ENCODE measurements at regions not wholly inside any gene's neighbourhood (a gene's known extent, or its start where the extent isn't known, plus 50 kb on each side); places are given as distances from the start of the nearest gene placed in this dataset.

GRCh38 chr13:64639206-64639605 lies 2590.9 kb downstream of the PCDH9 start:
- Histone ChIP-seq H3K27me3 (ENCODE audit: control insufficient read depth, insufficient read depth, low read length) (no peaks in the 10 kb centered on the region), H3K4me3 (ENCODE audit: low read depth, low read length) (no peak overlapping the region), H3K36me3 (ENCODE audit: control insufficient read depth, insufficient read depth, low read length) (no peaks in the 10 kb centered on the region)
- DNase-seq (ENCODE audit: low read depth), result peak; percentile 46
- no peak for FAIRE-seq
- TF ChIP-seq, protein P1, sequence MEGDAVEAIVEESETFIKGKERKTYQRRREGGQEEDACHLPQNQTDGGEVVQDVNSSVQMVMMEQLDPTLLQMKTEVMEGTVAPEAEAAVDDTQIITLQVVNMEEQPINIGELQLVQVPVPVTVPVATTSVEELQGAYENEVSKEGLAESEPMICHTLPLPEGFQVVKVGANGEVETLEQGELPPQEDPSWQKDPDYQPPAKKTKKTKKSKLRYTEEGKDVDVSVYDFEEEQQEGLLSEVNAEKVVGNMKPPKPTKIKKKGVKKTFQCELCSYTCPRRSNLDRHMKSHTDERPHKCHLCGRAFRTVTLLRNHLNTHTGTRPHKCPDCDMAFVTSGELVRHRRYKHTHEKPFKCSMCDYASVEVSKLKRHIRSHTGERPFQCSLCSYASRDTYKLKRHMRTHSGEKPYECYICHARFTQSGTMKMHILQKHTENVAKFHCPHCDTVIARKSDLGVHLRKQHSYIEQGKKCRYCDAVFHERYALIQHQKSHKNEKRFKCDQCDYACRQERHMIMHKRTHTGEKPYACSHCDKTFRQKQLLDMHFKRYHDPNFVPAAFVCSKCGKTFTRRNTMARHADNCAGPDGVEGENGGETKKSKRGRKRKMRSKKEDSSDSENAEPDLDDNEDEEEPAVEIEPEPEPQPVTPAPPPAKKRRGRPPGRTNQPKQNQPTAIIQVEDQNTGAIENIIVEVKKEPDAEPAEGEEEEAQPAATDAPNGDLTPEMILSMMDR (IDR thresholded peaks at IDR 0.05; ENCODE audit: insufficient read depth, low read length, severe bottlenecking), result no peak

- no peaks in the 10 kb centered on the region for H3K36me3 ChIP-seq (ENCODE audit: control insufficient read depth, insufficient read depth, low read length)
- H3K4me3 ChIP-seq (ENCODE audit: low read depth, low read length), result no peak overlapping the region
- no peaks in the 10 kb centered on the region for H3K27me3 ChIP-seq (ENCODE audit: control insufficient read depth, insufficient read depth, low read length)
- DNase-seq (ENCODE audit: low read depth), result peak; percentile 28
- TF ChIP-seq, protein P1 (IDR thresholded peaks at IDR 0.05; ENCODE audit: insufficient read depth, low read length, severe bottlenecking), result no peak
- FAIRE-seq, result no peak
Observed at GRCh38 chr13:64633948-64634347, 2596.2 kb downstream of the PCDH9 start.

- H3K36me3 ChIP-seq (ENCODE audit: control insufficient read depth, insufficient read depth, low read length), result no peaks in the 10 kb centered on the region
- no peak overlapping the region for H3K4me3 ChIP-seq (ENCODE audit: low read depth, low read length)
- FAIRE-seq (no peak), DNase-seq (ENCODE audit: low read depth) (no peak)
- TF ChIP-seq, protein P1 (IDR thresholded peaks at IDR 0.05; ENCODE audit: insufficient read depth, low read length, severe bottlenecking), result no peak
- no peaks in the 10 kb centered on the region for H3K27me3 ChIP-seq (ENCODE audit: control insufficient read depth, insufficient read depth, low read length)
Observed at GRCh38 chr13:64627654-64628053, 2602.5 kb downstream of the PCDH9 start.

DNA sequence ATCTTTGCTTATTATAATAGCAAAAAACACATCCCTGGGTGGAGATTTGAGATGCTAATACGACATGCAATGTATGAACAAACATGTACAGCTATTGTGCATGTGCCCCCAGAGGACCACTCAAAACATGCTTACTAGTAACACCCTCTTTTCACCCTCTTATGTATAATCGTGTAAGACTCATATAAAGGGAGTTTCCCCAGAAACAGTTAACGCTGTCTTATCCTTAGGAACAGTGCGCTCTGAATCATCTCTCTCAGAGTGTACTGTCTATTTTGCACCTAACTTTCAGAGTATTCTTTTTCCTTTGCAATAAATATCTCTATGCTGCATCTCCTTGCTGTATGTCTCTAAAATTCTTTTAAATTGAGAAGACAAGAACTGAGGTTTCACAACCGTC lies 2604.0 kb downstream of the PCDH9 start:
- Histone ChIP-seq H3K27me3 (ENCODE audit: control insufficient read depth, insufficient read depth, low read length) (no peaks in the 10 kb centered on the region), H3K36me3 (ENCODE audit: control insufficient read depth, insufficient read depth, low read length) (no peaks in the 10 kb centered on the region), H3K4me3 (ENCODE audit: low read depth, low read length) (no peak overlapping the region)
- DNase-seq (ENCODE audit: low read depth), result no peak
- TF ChIP-seq, protein P1 (IDR thresholded peaks at IDR 0.05; ENCODE audit: insufficient read depth, low read length, severe bottlenecking), result no peak
- no peak for FAIRE-seq

- TF ChIP-seq, protein P1 (IDR thresholded peaks at IDR 0.05; ENCODE audit: insufficient read depth, low read length, severe bottlenecking), result no peak
- no peak overlapping the region for H3K4me3 ChIP-seq (ENCODE audit: low read depth, low read length)
- FAIRE-seq, result no peak
- no peak for DNase-seq (ENCODE audit: low read depth)
- no peaks in the 10 kb centered on the region for H3K36me3 ChIP-seq (ENCODE audit: control insufficient read depth, insufficient read depth, low read length)
- no peaks in the 10 kb centered on the region for H3K27me3 ChIP-seq (ENCODE audit: control insufficient read depth, insufficient read depth, low read length)
Observed at GRCh38 chr13:64617231-64617630, 2612.9 kb downstream of the PCDH9 start.

GRCh38 chr13:64591971-64592370 lies 2638.2 kb downstream of the PCDH9 start:
- TF ChIP-seq, protein P1 (IDR thresholded peaks at IDR 0.05; ENCODE audit: insufficient read depth, low read length, severe bottlenecking), result no peak
- Histone ChIP-seq H3K36me3 (ENCODE audit: control insufficient read depth, insufficient read depth, low read length) (no peaks in the 10 kb centered on the region), H3K4me3 (ENCODE audit: low read depth, low read length) (no peak overlapping the region), H3K27me3 (ENCODE audit: control insufficient read depth, insufficient read depth, low read length) (no peaks in the 10 kb centered on the region)
- FAIRE-seq, result no peak
- DNase-seq (ENCODE audit: low read depth), result peak; percentile 33
